IPS-20b (cell line): ENCODE measurements at regions not wholly inside any gene's neighbourhood (a gene's known extent, or its start where the extent isn't known, plus 50 kb on each side); places are given as distances from the start of the nearest gene placed in this dataset.

Source experiments
- H3K27ac ChIP-seq: one replicate; pipeline ENCODE4 v1.5.1; 2013; ENCODE audit warnings: low read length
- H3K27me3 ChIP-seq: 2 replicates; pipeline ENCODE4 v1.6.1; 2013; ENCODE audit warnings: mild to moderate bottlenecking, low read length, inconsistent platforms; ENCODE audit not compliant: insufficient read depth
- H3K36me3 ChIP-seq: 2 replicates; pipeline ENCODE4 v1.6.1; 2013; ENCODE audit warnings: low read depth, mild to moderate bottlenecking, inconsistent platforms, low read length, moderate library complexity; ENCODE audit not compliant: insufficient read depth
- H3K4me1 ChIP-seq: 2 replicates; pipeline ENCODE4 v1.6.1; 2013; ENCODE audit warnings: mild to moderate bottlenecking, control low read depth, inconsistent platforms, low read length, moderate library complexity; ENCODE audit not compliant: insufficient read depth
- H3K4me3 ChIP-seq: 2 replicates; pipeline ENCODE4 v1.5.1; 2013; ENCODE audit warnings: mild to moderate bottlenecking, low read length, inconsistent platforms
- H3K9ac ChIP-seq: 2 replicates; pipeline ENCODE4 v1.6.1; 2013; ENCODE audit warnings: low read depth, mild to moderate bottlenecking, inconsistent platforms, low read length, moderate library complexity
- H3K9me3 ChIP-seq: 2 replicates; pipeline ENCODE4 v1.6.1; 2013; ENCODE audit warnings: mild to moderate bottlenecking, low read depth, low read length, inconsistent platforms; ENCODE audit not compliant: insufficient read depth

- H3K9me3 ChIP-seq, result no peaks in the 10 kb centered on the region
- H3K9ac ChIP-seq, result no peak overlapping the region
- H3K27ac ChIP-seq, result no peak overlapping the region
- H3K36me3 ChIP-seq, result no peaks in the 10 kb centered on the region
- H3K4me3 ChIP-seq, result no peak overlapping the region
- no peaks in the 10 kb centered on the region for H3K4me1 ChIP-seq
- H3K27me3 ChIP-seq, result no peaks in the 10 kb centered on the region
Measured at GRCh38 chr1:209344156-209344555, 239.4 kb upstream of the CAMK1G start.

DNA sequence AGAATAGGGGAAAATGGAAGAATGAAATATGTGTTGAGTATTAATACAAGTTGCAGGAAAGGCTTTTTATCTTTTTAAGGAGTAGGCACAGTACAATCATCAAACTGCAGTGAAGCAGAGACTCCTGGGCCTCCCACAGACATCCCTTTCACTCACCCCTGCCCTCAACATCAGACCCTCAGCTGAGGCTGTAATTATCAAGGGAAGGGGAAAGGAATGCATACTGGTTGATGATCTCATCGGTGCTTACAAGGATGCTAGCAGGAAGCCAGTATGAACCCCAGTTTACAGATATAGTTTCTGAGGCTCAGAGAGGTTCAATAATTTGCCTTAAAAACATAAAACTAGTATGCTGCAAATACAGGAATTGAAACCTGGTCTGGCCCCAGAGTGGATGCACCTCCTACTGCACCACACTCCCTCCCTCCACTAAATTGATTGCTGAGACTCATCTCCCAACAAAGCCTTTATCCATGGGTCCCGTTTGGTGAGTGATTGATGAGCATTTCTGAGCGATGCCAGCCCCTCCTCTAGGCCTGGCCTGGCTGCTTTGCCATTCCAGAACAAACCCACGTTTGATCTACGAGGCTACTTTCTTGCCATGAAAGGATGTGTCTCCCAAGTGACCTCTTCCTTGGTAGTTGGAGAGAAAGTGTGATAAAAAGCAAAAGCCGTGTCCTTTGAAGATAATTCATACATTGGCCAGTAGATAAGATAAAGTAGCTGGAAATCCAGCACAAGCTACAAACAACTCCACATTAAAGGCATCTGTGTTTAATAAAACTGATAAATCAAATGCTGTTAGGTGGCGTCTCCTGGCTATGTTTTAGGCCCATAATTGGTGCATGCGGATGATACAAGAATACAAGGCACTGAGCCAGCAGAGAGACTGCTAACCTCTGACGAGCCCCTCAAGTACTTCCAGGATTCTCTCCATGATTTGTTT, 233.9 kb upstream of the CAMK1G start:
- H3K9me3 ChIP-seq, result no peaks in the 10 kb centered on the region
- H3K9ac ChIP-seq, result no peak overlapping the region
- no peaks in the 10 kb centered on the region for H3K36me3 ChIP-seq
- no peaks in the 10 kb centered on the region for H3K27me3 ChIP-seq
- no peak overlapping the region for H3K27ac ChIP-seq
- H3K4me1 ChIP-seq, result peaks cover 10% of the 10 kb centered on the region
- no peak overlapping the region for H3K4me3 ChIP-seq

DNA sequence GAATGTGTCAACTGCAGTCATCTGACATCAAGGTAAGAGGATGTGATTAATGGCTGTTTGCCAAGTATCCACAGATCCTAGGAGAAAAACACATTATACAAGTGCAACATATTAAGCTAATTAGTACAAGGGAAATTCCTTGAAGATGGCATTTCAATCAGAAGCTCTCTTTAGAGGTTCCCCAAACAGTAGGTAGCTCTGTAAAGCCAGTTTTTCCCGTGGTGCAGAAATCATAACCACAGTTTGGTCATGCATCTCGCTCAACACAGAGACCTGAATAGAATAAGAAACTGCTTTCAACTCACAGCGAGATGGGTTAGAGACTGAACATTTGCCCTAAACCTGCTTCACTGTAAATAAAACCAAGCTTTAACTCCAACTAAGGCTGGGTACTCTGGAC, 230.5 kb upstream of the CAMK1G start:
- Histone ChIP-seq H3K36me3 (no peaks in the 10 kb centered on the region), H3K4me1 (peaks cover 21% of the 10 kb centered on the region), H3K27me3 (no peaks in the 10 kb centered on the region), H3K27ac (no peak overlapping the region), H3K4me3 (no peak overlapping the region), H3K9me3 (no peaks in the 10 kb centered on the region), H3K9ac (no peak overlapping the region)

DNA sequence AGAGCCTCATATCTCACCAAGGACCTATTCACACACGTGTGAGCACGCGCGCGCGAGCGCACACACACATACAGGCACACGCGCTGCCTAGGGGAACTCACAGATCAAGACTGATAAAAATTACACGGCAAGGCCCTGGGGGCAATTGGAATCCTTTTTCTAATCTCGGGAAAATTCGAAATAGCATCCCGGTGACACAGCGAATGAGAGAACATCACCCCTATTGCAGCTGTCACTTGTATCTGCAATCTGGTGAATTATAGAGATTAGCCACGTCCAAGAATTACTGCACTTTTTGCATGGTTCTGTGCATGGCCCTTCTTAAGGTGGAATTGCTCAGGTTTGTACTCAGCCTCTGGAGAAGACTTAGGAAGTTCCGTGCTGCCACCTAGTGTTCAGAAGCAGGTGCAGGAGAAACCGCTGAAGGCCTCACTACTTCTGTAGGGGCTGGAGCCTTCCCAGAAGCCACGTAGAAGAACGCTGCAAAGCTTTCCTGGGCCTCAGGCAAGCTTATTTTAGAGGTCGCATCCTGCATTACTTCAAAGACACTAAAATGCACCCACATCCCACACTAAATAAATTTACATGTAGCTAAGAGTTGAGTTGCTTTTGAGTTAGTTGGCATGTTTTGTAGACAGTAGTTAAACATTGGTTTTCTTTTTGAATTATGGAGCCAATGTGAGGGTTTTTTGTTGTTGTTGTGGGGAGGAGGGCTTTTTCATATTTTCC, 229.2 kb upstream of the CAMK1G start:
- no peak overlapping the region for H3K27ac ChIP-seq
- H3K4me3 ChIP-seq, result no peak overlapping the region
- peaks cover 21% of the 10 kb centered on the region for H3K4me1 ChIP-seq
- no peaks in the 10 kb centered on the region for H3K36me3 ChIP-seq
- H3K9me3 ChIP-seq, result no peaks in the 10 kb centered on the region
- no peak overlapping the region for H3K9ac ChIP-seq
- H3K27me3 ChIP-seq, result no peaks in the 10 kb centered on the region

- Histone ChIP-seq H3K27ac (no peak overlapping the region), H3K4me3 (no peak overlapping the region), H3K4me1 (peaks cover 19% of the 10 kb centered on the region), H3K9ac (no peak overlapping the region), H3K27me3 (no peaks in the 10 kb centered on the region), H3K9me3 (no peaks in the 10 kb centered on the region), H3K36me3 (no peaks in the 10 kb centered on the region)
Measured at GRCh38 chr1:209354840-209355165, 228.7 kb upstream of the CAMK1G start.

DNA sequence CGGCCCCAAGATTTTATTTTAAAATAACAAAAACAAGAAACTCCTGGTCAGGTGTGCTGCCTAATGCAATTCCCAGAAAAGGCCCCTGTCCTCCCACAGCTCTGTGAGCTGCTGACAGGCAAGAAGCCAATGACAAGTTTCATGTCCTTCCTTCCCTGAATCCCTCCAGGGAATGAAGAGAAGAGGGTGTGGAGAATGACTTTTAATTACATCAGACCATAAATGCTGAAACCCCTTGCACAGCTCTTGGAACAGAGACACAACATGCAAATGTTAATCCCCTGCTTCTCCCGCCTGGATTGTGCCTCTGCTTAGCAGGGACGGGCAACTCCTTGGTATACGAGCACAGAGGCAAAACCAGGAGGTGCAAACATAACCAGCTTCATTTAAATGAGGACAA, 228.1 kb upstream of the CAMK1G start:
- Histone ChIP-seq H3K9me3 (no peaks in the 10 kb centered on the region), H3K9ac (no peak overlapping the region), H3K36me3 (no peaks in the 10 kb centered on the region), H3K27ac (no peak overlapping the region), H3K27me3 (no peaks in the 10 kb centered on the region), H3K4me3 (no peak overlapping the region), H3K4me1 (peaks cover 18% of the 10 kb centered on the region)

- Histone ChIP-seq H3K36me3 (no peaks in the 10 kb centered on the region), H3K4me1 (peaks cover 18% of the 10 kb centered on the region), H3K4me3 (no peak overlapping the region; the same call in 1 of the 2 replicates), H3K27ac (no peak overlapping the region), H3K9me3 (no peaks in the 10 kb centered on the region), H3K9ac (no peak overlapping the region), H3K27me3 (no peaks in the 10 kb centered on the region)
Measured at GRCh38 chr1:209356976-209357377, 226.5 kb upstream of the CAMK1G start.

GRCh38 chr1:209363112-209363511, 220.4 kb upstream of the CAMK1G start:
- Histone ChIP-seq H3K4me3 (no peak overlapping the region), H3K4me1 (peaks cover 12% of the 10 kb centered on the region), H3K9ac (no peak overlapping the region), H3K36me3 (no peaks in the 10 kb centered on the region), H3K27ac (no peak overlapping the region), H3K9me3 (no peaks in the 10 kb centered on the region), H3K27me3 (no peaks in the 10 kb centered on the region; the same call in 1 of the 2 replicates)

- peaks cover 12% of the 10 kb centered on the region for H3K4me1 ChIP-seq
- no peaks in the 10 kb centered on the region; the same call in 1 of the 2 replicates for H3K27me3 ChIP-seq
- H3K4me3 ChIP-seq, result no peak overlapping the region
- H3K9me3 ChIP-seq, result no peaks in the 10 kb centered on the region
- H3K36me3 ChIP-seq, result no peaks in the 10 kb centered on the region
- H3K9ac ChIP-seq, result no peak overlapping the region
- no peak overlapping the region for H3K27ac ChIP-seq
Measured at GRCh38 chr1:209364716-209365115, 218.8 kb upstream of the CAMK1G start.

DNA sequence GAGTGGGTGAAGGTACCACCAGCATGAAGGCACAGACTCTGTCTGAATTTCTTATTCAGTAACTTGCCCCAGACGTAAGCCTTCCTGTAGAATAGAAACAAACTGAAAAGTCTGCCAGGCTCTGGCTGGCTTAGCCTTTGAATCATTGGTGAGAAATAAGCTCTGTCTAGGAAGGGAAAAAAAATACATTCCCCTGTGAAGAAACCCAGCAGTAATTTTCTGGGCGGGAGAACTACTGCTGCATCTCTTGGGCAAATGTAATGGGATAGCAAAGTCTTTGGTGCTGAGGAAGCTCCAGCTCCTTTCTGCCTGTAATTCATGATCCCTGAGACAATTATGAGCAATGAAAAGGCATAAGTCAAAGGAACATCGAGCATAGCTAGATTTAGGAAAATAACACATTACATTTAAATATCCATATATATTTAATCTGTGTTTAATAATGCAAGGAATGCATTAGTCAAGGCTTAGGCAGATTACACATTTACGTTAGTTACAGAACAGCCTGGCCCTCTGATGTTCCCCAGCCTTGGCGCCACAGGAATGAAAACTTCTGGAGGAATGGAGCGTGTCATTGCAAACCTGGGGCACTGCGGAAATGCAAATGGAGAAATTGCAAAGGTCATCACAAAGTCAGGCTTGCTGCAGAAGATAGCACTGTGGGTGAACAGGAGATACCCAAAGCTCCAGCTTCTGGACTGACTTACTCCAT, 216.3 kb upstream of the CAMK1G start:
- peaks cover 12% of the 10 kb centered on the region for H3K4me1 ChIP-seq
- no peaks in the 10 kb centered on the region for H3K36me3 ChIP-seq
- H3K4me3 ChIP-seq, result no peak overlapping the region
- no peaks in the 10 kb centered on the region for H3K9me3 ChIP-seq
- H3K27ac ChIP-seq, result no peak overlapping the region
- H3K9ac ChIP-seq, result no peak overlapping the region
- no peaks in the 10 kb centered on the region; the same call in 1 of the 2 replicates for H3K27me3 ChIP-seq

GRCh38 chr1:209368864-209369598, 214.5 kb upstream of the CAMK1G start:
- Histone ChIP-seq H3K27ac (no peak overlapping the region), H3K9ac (no peak overlapping the region)

More at GRCh38 chr1:209368864-209369598, 214.5 kb upstream of the CAMK1G start:
- Histone ChIP-seq H3K36me3 (no peaks in the 10 kb centered on the region), H3K4me1 (peaks cover 3% of the 10 kb centered on the region; the same call in 1 of the 2 replicates), H3K27me3 (no peaks in the 10 kb centered on the region; the same call in 1 of the 2 replicates), H3K4me3 (no peak overlapping the region), H3K9me3 (no peaks in the 10 kb centered on the region)
